SJCRH30 (cell line): ENCODE measurements at regions not wholly inside any gene's neighbourhood (a gene's known extent, or its start where the extent isn't known, plus 50 kb on each side); places are given as distances from the start of the nearest gene placed in this dataset.
"Not testable (repeated sequence)": the region's sequence is repeated elsewhere in the genome, so short reads cannot be mapped to it uniquely, and the experiment has no call there.

Source experiments
- DNase-seq, 2 experiments: peaks; one replicate each; pipeline ENCODE4 v3.0.0-alpha.2; 2015 to 2020
- H3K27ac ChIP-seq: fragments of 250-450 bp; sonication (Bioruptor Pico); 2 replicates; pipeline ENCODE4 v1.5.1; 2020; ENCODE audit warnings: mild to moderate bottlenecking, moderate library complexity
- H3K27me3 ChIP-seq: fragments of 250-450 bp; sonication (Bioruptor Pico); 2 replicates; pipeline ENCODE4 v1.5.1; 2020; ENCODE audit warnings: mild to moderate bottlenecking, moderate library complexity
- H3K36me3 ChIP-seq: fragments of 250-450 bp; sonication (Bioruptor Pico); 2 replicates; pipeline ENCODE4 v1.5.1; 2020; ENCODE audit warnings: mild to moderate bottlenecking, moderate library complexity
- H3K4me1 ChIP-seq: fragments of 250-450 bp; sonication (Bioruptor Pico); 2 replicates; pipeline ENCODE4 v1.5.1; 2020; ENCODE audit warnings: mild to moderate bottlenecking, moderate library complexity
- H3K4me3 ChIP-seq: fragments of 250-450 bp; sonication (Bioruptor Pico); 2 replicates; pipeline ENCODE4 v1.5.1; 2020; ENCODE audit warnings: mild to moderate bottlenecking, moderate library complexity
- H3K9me3 ChIP-seq: fragments of 250-450 bp; sonication (Bioruptor Pico); replicated peaks from 2 replicates; pipeline ENCODE4 v1.5.1; 2020; ENCODE audit warnings: mild to moderate bottlenecking, moderate library complexity

GRCh38 chrX:39251995-39252394 lies 450.7 kb downstream of the MID1IP1 start:
- Histone ChIP-seq H3K4me3 (no peak overlapping the region), H3K9me3 (no peaks in the 10 kb centered on the region), H3K36me3 (no peaks in the 10 kb centered on the region), H3K27ac (no peak overlapping the region), H3K4me1 (no peaks in the 10 kb centered on the region), H3K27me3 (no peaks in the 10 kb centered on the region)
- DNase-seq = no peak

GRCh38 chrX:39253551-39253950 lies 452.3 kb downstream of the MID1IP1 start:
- Histone ChIP-seq H3K4me3 (no peak overlapping the region), H3K27ac (no peak overlapping the region), H3K9me3 (no peaks in the 10 kb centered on the region), H3K27me3 (no peaks in the 10 kb centered on the region), H3K36me3 (no peaks in the 10 kb centered on the region), H3K4me1 (peaks cover 7% of the 10 kb centered on the region; the same call in 1 of the 2 replicates)
- DNase-seq = no peak

GRCh38 chrX:39258331-39258730 lies 457.1 kb downstream of the MID1IP1 start:
- H3K4me1 ChIP-seq = peaks cover 9% of the 10 kb centered on the region; the same call in 1 of the 2 replicates
- H3K27me3 ChIP-seq = no peaks in the 10 kb centered on the region
- no peak overlapping the region for H3K4me3 ChIP-seq
- no peaks in the 10 kb centered on the region for H3K36me3 ChIP-seq
- H3K27ac ChIP-seq = no peak overlapping the region
- no peaks in the 10 kb centered on the region for H3K9me3 ChIP-seq
- DNase-seq = peak; percentile 62 to 64

GRCh38 chrX:39260965-39261364 lies 459.7 kb downstream of the MID1IP1 start:
- Histone ChIP-seq H3K9me3 (no peaks in the 10 kb centered on the region), H3K4me1 (peaks cover 9% of the 10 kb centered on the region; the same call in 1 of the 2 replicates), H3K27me3 (no peaks in the 10 kb centered on the region), H3K27ac (no peak overlapping the region), H3K36me3 (no peaks in the 10 kb centered on the region), H3K4me3 (no peak overlapping the region)
- no peak for DNase-seq

DNA sequence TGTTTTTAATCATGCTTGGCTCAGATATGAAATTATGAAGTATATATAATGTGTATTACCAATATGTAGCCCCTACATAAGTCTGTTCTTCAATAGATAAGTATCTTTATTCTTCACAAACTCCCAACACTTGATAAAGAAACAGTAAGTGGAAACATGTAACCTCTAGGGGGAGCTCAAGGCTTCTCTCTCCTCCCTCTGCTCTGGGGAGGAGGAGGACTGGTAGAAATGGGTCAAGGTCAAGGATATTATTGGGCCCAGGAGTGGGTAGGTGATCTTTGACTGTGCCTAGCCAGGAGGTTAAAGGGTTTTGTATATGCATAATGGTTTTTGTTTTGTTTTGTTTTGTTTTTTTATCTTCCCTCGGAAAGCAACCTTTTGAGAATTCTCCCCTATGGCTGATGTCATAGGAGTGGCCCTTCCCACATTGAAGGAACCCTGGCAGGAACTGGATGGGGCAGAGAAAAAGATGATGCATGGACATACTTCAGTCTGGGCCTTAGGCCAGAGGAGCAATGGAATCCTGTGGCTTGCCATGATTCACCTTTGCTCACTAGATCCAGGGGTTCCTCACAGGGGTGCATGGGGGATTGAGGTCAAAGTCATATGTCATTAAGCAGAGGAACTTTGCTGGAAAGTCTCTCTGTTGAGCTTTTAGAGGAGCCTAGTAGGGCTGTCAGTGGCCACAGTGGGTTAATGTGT lies 460.3 kb downstream of the MID1IP1 start:
- H3K9me3 ChIP-seq = no peaks in the 10 kb centered on the region
- peaks cover 9% of the 10 kb centered on the region; the same call in 1 of the 2 replicates for H3K4me1 ChIP-seq
- H3K27me3 ChIP-seq = no peaks in the 10 kb centered on the region
- H3K27ac ChIP-seq = no peak overlapping the region
- peak in 1 of 2 experiments; percentile 58 for DNase-seq
- H3K4me3 ChIP-seq = no peak overlapping the region
- H3K36me3 ChIP-seq = no peaks in the 10 kb centered on the region

- no peak overlapping the region for H3K4me3 ChIP-seq
- no peaks in the 10 kb centered on the region for H3K9me3 ChIP-seq
- DNase-seq = no peak
- no peaks in the 10 kb centered on the region for H3K36me3 ChIP-seq
- H3K4me1 ChIP-seq = peaks cover 9% of the 10 kb centered on the region; the same call in 1 of the 2 replicates
- H3K27ac ChIP-seq = no peak overlapping the region
- no peaks in the 10 kb centered on the region for H3K27me3 ChIP-seq
Measured at GRCh38 chrX:39262641-39263040, 461.4 kb downstream of the MID1IP1 start.

DNA sequence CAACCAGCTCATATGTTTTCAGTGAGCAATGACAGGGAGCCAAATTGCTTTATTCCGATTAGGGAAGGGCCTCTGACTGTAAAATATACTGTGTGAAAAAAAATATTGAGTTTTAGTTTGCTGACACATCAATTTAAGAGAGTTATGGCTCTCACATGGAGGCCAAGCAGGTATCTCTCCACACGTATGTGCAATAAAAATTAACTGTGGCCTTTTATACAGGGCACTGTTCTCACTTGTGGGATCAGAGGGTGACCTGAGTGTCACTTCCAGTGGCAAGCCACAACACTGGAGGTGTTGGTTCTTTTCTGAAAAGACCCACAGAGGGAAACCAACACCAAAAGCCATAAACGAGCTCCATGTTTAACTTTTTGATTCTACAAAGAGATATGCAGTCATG lies 462.8 kb downstream of the MID1IP1 start:
- Histone ChIP-seq H3K36me3 (no peaks in the 10 kb centered on the region), H3K27me3 (no peaks in the 10 kb centered on the region), H3K9me3 (no peaks in the 10 kb centered on the region), H3K4me3 (no peak overlapping the region), H3K4me1 (no peaks in the 10 kb centered on the region), H3K27ac (no peak overlapping the region)
- no peak for DNase-seq

- no peak for DNase-seq
- H3K36me3 ChIP-seq = no peaks in the 10 kb centered on the region
- no peak overlapping the region for H3K4me3 ChIP-seq
- no peaks in the 10 kb centered on the region for H3K9me3 ChIP-seq
- no peaks in the 10 kb centered on the region for H3K4me1 ChIP-seq
- H3K27ac ChIP-seq = no peak overlapping the region
- no peaks in the 10 kb centered on the region for H3K27me3 ChIP-seq
Measured at GRCh38 chrX:39267176-39267575, 465.9 kb downstream of the MID1IP1 start.

- Histone ChIP-seq H3K4me3 (no peak overlapping the region), H3K9me3 (no peaks in the 10 kb centered on the region), H3K36me3 (no peaks in the 10 kb centered on the region), H3K27ac (no peak overlapping the region), H3K27me3 (no peaks in the 10 kb centered on the region), H3K4me1 (no peaks in the 10 kb centered on the region)
- no peak for DNase-seq
Measured at GRCh38 chrX:39268207-39268606, 466.9 kb downstream of the MID1IP1 start.

DNA sequence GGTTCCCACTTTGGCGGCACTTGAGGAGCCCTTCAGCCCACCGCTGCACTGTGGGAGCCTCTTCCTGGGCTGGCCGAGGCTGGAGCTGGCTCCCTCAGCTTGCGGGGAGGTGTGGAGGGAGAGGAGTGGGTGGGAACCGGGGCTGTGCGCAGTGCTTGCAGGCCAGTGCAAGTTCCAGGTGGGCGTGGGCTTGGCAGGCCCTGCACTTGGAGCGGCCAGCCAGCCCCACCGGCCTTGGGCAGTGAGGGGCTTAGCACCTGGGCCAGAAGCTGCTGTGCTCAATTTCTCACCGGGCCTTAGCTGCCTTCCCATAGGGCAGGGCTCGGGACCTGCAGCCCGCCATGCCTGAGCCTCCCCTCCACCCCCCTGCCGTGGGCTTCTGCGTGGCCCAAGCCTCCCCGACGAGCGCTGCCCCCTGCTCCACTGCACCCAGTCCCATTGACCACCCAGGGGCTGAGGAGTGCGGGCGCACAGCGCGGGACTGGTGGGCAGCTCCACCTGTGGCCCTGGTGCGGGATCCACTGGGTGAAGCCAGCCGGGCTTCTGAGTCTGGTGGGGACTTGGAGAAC lies 474.3 kb downstream of the MID1IP1 start:
- Histone ChIP-seq H3K4me3 (no peak overlapping the region), H3K9me3 (no peaks in the 10 kb centered on the region), H3K27ac (no peak overlapping the region), H3K36me3 (no peaks in the 10 kb centered on the region), H3K27me3 (no peaks in the 10 kb centered on the region), H3K4me1 (no peaks in the 10 kb centered on the region)
- no peak for DNase-seq

- not testable (repeated sequence) for H3K4me1 ChIP-seq, DNase-seq, H3K9me3 ChIP-seq, H3K27ac ChIP-seq, H3K4me3 ChIP-seq, H3K27me3 ChIP-seq, H3K36me3 ChIP-seq
Measured at GRCh38 chrX:39277685-39278390, 476.6 kb downstream of the MID1IP1 start.

- H3K36me3 ChIP-seq = no peaks in the 10 kb centered on the region
- no peak for DNase-seq
Measured at GRCh38 chrX:39283239-39283638, 482.0 kb downstream of the MID1IP1 start.

DNA sequence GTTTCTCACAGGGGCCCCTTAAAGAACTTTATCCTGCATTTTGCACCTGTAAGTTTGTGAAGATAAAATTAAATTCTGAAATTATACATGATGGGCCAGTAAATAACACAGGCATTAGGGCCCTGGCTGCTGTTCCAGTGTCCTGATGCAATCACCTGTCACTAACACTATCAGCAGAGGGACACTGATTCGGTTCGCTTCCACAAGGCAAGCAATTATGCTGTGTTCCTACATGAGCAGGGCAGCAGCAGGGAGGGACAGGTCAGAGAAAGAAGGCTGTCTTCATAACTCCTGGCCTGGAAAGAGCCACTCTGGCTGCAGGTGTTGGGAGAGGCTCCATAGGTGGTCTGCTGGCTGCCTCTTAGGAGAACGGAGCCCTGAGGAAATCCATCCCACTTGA lies 487.3 kb downstream of the MID1IP1 start:
- H3K27ac ChIP-seq = no peak overlapping the region

More at GRCh38 chrX:39283239-39283638, 482.0 kb downstream of the MID1IP1 start:
- Histone ChIP-seq H3K27me3 (no peaks in the 10 kb centered on the region), H3K27ac (no peak overlapping the region), H3K4me3 (no peak overlapping the region), H3K4me1 (no peaks in the 10 kb centered on the region), H3K9me3 (no peaks in the 10 kb centered on the region)

GRCh38 chrX:39289827-39290226 lies 488.6 kb downstream of the MID1IP1 start:
- Histone ChIP-seq H3K9me3 (no peaks in the 10 kb centered on the region), H3K4me3 (no peak overlapping the region), H3K4me1 (no peaks in the 10 kb centered on the region), H3K27me3 (no peaks in the 10 kb centered on the region), H3K27ac (no peak overlapping the region), H3K36me3 (no peaks in the 10 kb centered on the region)
- DNase-seq = no peak

More for the DNA sequence above, 487.3 kb downstream of the MID1IP1 start:
- Histone ChIP-seq H3K36me3 (no peaks in the 10 kb centered on the region), H3K4me3 (no peak overlapping the region), H3K27me3 (no peaks in the 10 kb centered on the region), H3K9me3 (no peaks in the 10 kb centered on the region), H3K4me1 (no peaks in the 10 kb centered on the region)
- DNase-seq = no peak

DNA sequence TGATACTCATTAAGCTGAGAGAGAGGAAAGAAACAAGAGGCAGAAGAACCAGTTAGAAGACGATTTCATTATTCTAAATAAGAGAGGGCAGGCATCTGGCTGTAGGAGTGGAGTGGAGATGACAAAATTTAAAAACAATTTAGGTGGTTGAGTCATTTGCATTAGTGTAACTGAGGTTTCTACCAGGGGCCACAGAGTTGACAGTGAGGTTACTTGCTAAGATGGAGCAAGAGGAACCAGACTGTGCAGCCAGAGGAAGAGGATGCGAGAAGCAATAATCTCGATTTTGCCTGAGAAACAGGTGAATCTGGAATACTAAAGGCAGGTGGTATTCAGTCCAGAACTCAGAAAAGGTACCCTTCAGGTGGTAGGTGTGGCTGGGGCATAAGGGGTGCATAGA lies 491.9 kb downstream of the MID1IP1 start:
- Histone ChIP-seq H3K9me3 (no peaks in the 10 kb centered on the region), H3K27ac (no peak overlapping the region), H3K4me1 (no peaks in the 10 kb centered on the region), H3K27me3 (no peaks in the 10 kb centered on the region), H3K36me3 (no peaks in the 10 kb centered on the region), H3K4me3 (no peak overlapping the region)
- no peak for DNase-seq
